CD4-positive, alpha-beta T cell treated with Interleukin-17A for 1 hour (primary cell): ENCODE measurements at regions not wholly inside any gene's neighbourhood (a gene's known extent, or its start where the extent isn't known, plus 50 kb on each side); places are given as distances from the start of the nearest gene placed in this dataset.

ENCODE experiments used
- DNase-seq: peaks from one replicate; pipeline ENCODE4 v3.0.0-alpha.2; 2020

DNA sequence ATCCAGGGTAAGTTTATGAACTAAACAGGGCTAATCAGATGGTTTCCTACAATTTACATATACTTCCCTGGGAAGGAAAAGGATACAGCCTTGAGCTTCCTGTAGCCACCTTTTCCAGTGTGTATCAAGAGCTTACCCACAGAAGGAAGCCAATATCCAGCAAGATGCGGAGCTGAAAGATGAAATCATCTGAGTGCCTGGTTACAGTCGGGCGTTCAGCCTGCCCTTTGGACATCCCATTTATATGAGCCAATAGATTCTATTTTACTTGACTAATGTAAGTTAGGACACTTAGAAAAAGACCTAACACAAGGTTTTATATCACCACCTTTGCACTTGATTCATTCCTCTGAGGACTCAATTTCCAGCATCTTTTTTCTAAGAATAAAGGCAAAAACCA, 108.2 kb downstream of the UCHL5 start:
- no peak for DNase-seq

DNA sequence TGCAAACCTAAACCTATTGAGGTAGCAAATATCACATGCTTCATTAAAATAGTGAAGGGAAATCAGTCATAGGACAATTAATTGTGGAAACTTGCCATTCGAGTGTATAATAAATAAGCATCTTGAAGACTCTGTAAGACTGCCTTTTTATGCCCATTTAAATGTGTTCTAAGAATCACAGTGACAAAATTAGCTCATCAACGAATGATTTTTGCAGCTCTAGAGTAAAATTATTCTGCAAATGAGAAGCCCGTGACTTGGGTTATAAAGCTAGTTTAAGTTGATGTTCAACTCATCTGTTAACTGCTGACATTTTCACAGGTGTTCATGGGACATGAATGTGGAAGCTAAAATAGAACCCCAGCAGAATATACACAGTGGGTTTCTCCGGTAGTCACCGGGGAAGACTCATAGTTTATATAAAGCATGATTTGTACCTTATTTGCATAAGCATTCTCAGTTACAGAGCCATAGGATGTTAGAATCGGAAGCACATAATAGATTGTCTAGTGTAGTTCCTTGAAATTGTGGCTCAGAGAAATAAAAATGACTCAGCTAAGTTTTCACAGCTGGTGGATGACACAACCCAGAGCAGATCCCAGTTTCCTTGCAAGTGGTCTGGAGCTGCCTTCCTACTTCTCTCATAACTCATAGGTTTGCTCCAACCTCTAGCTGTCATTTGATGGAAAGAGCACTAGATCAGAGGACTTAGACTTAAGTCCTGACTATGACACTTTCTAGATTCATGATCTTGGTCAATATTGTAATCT, 107.3 kb downstream of the UCHL5 start:
- DNase-seq = no peak

DNA sequence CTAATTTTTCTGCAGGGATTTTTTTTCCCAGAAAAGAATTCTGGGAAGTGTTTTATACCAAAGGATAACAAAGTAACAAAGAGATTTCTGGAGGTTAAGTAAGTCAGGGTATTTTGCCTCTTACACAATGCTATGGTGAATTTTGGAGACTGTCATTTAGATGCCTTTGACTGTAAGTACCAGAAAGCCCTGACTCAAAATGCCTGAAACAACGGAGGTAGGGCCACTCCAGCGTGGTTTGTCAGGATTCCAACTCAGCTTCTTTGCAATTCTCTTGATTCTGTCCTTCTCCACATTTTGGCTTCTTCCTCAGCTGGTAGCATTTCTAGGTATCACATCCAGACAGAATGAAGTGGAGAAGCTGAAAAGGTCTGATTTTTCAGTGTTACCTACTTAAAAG, 106.5 kb downstream of the UCHL5 start:
- no peak for DNase-seq

DNA sequence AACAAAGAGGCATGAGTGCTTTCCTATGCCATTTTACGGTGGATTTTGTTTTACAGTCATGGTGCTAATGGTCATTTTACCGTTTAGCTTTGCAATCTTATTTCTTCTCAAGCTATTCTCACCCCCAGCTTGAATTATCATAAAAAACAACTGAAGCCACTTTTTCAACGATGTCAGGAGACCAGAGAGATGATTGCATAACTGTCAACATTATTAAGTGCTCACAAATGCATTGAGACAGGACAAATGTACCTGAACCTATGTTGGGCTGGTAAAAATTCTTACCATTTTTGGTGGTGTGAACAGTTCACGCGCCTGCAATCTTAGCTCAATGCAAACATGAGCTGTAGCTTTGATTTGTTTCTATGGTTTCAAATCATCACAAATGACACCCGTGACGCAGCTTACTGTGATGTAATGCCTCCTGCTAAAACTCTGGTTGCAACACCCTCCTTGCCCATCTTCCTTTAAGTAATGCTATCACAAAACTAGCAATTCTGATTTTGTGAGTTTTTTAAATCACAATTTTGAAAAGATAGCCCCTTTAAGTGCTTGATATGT, 104.4 kb downstream of the UCHL5 start:
- peak; percentile 6 for DNase-seq

DNA sequence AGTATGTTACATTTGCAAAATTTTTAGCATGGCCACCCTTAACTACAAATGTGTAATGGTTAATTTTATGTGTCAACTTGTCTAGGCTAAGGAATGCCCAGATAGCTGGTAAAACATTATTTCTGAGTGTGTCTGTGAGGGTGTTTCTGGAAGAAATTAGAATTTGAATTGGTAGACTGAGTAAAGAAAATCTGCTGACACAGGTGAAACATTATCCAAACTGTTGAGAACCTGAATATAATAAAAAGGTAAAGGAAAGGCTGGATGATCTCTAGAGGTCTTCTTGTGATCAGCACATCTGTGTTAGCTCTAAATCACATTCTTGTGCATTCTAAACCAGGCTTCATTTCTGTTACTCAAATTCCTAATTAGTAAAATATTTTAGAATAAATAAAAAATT, 100.8 kb downstream of the UCHL5 start:
- no peak for DNase-seq

DNA sequence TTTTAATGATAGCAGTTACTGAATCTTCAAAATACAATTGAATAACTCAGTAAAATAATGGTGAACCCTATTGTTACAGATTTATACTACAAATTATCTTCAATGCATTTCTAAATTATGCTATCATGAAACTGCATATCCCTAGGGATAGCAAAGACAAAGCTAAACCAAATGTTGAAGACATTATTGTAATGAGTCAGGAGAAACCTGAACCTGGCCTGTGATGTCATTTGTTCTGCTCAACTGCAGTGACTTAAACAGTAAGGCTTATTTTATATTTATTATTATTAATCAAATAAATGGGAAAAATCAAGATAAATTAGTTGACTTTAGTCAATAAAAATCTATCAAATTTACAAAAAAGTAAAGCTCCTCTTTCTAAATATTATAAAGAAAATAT, 100.3 kb downstream of the UCHL5 start:
- no peak for DNase-seq

DNA sequence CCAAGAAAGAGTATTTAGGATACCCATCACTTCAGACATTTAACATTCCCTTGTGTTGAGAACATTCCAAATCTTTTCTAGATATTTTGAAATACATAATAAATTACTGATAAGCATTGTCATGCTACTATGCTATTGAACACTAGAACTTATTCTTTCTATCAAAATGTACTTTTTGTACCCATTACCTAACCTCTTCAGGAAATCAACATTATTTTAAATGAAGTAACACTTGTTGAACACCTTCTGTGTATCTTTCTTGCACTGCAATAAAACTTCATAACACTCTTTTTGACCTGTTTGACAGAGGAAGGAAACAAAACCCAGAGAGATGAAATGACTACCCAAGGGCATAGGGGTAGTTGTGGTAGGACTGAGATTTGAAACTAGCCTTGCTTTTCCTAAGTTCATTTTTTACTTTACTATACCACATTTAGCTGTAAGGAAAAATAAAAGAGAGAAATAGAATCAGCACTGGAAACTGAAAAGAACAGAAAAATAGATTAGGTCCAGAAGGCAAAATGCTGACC, 99.4 kb downstream of the UCHL5 start:
- DNase-seq = no peak
